GM19468 (cell line): ENCODE measurements at regions not wholly inside any gene's neighbourhood (a gene's known extent, or its start where the extent isn't known, plus 50 kb on each side); places are given as distances from the start of the nearest gene placed in this dataset.
A peak's percentile ranks its signal among the peaks of the same experiment; 100 is the strongest.

ENCODE experiments used
- ATAC-seq: cut with Tn5 transposase; IDR thresholded peaks from one replicate; pipeline ENCODE4 v1.9.1; 2021; ENCODE audit warnings: mild to moderate bottlenecking, moderate library complexity, moderate number of reproducible peaks; ENCODE audit not compliant: unreplicated experiment; ENCODE audit errors: extremely low read depth

GRCh38 chr13:30844548-30845296 lies 61.3 kb upstream of the MEDAG start:
- no peak for ATAC-seq

DNA sequence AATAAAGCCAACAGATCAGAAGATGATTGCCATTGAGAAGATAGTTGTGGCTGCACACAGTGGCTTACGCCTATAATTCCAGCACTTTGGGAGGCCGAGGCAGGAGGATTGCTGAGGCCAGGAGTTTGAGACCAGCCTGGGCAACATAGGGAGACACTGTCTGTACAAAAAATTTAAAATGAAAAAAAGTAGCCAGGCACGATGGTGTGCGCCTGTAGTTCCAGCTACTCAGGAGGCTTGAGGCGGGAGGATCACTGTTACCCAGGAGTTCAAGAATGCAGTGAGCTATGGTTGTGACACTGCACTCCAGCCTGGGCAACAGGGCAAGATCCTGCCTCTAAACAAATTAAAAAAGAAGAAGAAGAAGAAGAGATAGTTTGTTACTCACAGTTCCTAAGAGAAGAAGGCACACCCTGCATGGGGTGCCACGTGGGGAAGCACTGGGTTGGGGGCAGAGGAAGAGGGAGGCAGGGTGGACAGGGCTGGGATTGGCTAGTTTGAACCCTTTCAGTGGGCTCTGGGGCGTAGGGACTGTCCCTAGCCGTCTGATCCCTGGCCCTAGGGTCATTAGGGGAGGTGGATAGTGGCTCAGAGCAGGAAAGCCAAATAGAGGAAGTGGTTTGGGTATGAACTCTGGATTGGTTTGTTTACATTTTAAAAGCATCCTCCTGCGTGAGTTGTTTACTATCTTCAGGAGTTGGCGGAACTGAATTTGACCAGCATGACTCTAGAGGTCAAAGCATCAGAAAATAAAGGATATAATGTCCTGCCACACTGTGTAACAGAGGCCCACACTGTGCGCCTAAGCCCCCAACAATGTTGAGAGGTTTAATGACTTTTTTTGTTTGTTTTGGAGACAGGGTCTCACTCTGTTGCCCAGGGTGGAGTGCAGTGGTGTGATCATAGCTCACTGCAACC lies 60.5 kb upstream of the MEDAG start:
- no peak for ATAC-seq

GRCh38 chr13:30846311-30846710 lies 59.8 kb upstream of the MEDAG start:
- no peak for ATAC-seq

DNA sequence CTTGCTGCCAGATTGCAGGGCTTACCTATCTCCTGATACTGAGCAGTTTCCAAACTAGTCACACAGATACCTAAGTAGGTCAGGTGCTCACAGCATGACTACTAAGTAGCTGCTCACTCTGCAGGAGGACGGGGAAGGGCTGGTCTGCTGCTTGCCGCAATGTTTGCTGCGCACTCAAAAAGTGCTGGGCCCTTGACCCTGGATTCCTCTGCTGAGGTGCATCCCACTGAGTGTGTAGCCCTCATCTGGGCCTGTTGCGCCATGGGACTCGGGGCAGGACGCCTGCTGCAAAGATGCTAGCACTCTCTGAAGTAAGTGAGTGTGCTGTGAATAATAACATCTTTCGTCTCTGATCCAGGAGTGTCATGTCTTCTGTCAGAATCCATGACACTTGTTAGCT lies 59.2 kb upstream of the MEDAG start:
- ATAC-seq, result no peak

DNA sequence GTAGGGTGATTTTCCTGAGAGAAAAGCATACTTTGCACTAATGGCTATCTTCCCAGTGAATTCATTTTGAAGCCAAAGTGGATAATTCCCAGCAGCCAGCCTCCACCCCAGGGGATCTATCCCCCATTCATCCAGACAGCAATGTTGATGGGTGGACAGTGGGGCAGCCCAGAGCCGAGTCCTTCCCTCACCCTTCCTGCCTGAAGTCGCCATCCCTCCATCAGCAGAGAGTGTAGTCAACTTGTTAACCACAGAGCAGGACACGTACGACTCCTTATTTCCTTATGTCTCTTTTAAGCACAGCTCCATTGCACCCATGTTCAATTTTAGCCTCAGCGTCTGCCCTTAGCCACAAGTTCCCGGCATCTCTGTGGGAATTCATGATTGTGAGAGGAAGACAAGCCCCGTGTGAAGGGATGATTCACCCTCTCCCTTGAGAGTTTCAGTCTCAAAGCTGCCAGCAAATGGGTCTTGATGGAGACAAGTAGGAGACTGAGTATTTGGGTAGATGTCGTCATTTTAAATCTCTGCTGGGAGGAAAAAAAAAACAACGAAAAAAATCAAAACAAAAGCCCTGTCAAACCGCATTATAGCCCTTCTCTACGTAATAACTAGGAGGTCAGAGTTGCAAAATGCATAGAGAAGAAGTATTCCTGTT lies 58.3 kb upstream of the MEDAG start:
- ATAC-seq, result no peak

GRCh38 chr13:30848332-30849027 lies 57.6 kb upstream of the MEDAG start:
- no peak for ATAC-seq

GRCh38 chr13:30849611-30850010 lies 56.5 kb upstream of the MEDAG start:
- no peak for ATAC-seq

DNA sequence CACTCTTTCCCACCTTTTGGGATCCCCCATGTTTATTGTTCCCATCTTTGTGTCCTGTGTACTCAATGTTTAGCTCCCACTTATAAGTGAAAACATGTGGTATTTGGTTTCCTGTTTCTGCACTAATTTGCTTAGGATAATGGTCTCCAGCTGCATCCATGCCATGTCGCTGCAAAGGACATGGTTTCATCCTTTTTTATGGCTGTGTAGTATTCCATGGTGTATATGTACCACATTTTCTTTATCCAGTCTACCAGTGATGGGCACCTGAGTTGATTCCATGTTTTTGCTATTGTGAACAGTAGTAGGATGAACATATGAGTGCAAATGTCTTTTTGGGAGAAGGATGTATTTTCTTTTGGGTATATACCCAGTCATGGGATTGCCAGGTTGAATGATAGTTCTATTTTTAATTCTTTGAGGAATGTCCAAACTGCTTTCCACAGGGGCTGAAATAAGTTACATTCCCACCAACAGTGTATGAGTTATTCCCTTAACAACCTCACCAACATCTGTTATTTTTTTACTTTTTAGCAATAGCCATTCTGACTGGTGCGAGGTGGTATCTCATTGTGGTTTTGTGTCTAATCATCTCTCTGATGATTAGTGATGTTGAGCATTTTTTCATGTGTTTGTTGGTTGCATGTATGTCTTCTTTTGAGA lies 55.7 kb upstream of the MEDAG start:
- ATAC-seq, result no peak

GRCh38 chr13:30850867-30851211 lies 55.2 kb upstream of the MEDAG start:
- no peak for ATAC-seq

GRCh38 chr13:30851697-30852096 lies 54.4 kb upstream of the MEDAG start:
- peak; percentile 45 for ATAC-seq

DNA sequence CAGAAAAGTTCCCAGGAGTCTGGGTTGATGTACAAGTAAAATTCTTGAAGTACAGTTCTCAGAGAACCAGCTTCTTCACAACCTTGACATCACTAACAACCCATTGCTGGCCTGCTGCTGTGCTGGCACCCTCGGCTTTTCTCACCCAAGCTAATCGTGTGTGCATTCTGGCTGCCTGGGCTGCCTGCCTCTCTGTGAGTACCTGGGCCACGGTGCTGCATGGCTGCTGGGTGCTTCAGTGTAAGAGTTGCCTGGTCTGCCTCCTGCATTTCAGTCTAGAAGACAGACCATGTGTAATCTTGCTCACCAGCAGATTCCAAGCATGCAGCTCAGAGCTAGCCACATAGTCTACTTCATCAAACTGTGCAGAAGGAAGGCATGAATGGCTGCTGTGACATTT lies 50.5 kb upstream of the MEDAG start:
- ATAC-seq, result no peak

DNA sequence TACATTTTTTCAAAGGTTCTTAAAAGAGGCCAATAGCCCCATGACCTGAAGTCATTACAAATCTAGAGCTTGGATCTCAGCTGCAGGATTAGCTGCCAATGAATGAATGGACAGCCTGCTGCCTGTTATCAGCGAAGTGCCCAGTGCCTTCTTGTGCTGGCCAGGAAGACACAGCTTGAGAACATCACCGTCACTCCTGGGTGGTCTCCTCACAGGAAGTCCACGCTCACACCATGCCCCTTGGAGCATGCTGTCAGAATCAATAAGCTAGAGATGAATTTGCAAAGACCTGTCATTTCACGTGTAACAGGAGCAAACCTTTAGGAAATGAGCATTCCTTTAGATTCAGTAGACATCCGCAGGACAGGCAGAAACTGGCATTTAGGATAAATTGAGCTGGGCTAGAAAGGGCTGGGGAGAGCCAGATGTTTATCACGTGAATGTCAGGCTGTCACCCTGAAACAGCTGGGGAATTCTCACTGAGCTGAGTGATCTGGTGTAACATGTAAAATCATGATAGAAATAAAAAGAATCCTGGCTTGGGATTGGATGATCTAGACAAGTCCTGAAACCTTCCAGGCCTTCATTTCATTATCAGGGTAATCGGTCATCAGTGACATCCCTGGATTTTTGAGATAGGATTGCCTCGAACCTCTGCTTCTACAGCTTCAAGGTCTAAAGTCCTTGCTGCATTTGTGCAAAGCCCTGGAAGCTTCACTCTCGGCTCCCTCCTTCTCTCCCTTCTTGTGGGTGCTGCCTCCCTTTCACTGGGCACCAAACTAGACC lies 49.9 kb upstream of the MEDAG start:
- ATAC-seq, result no peak
